ENCODE measurements at regions not wholly inside any gene's neighbourhood (a gene's known extent, or its start where the extent isn't known, plus 50 kb on each side); places are given as distances from the start of the nearest gene placed in this dataset.

DNA sequence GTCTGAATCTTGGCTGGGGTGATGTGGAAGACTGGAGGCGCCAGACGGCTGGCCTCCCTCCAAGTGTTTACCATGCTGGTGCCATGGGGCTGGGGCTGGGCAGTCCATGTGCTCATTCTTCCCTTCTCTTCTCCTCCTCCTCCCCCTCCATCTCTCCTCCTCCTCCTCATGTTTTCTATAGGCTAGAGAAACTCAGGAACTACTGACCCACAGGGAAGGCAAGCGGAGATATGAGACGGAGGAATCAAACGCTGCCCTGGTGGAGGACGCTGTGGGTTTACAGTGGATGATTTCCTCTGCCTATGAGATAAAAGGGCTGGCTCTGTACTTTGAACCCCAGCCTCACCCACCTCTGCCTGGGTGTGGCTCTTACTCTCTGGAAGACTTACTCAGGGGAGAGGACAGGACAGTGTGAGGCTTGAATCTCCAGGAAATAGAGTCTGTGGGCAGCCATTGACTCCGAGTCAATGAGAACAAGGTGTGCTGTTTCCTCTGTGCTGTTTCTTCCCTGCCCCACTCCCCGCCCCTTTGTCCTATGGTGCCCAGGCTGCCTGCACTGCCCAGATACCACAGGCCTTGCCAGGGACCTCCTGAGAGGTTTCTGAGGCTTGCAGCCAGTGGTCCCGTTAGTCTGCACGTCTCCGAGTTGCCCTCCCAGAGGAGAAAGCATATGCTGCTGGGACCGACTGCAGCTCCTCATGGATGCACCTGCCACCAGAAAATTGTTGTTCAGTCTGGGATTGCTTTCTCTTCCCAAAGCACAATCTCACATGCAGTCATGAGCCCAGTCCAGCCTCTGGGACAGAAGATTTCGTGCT is 132.6 kb upstream of the ARHGAP5 start:
- no peaks in the 10 kb centered on the region for H3K9me3 ChIP-seq
- no peaks in the 10 kb centered on the region for H3K27me3 ChIP-seq
- H3K36me3 ChIP-seq = no peaks in the 10 kb centered on the region
- DNase-seq (no peak), ATAC-seq (no peak)
- in situ Hi-C loops (cut with MboI; ENCODE audit: low sequenced_read_pairs in 4 of 4) (no loop called here), intact Hi-C loops (cut with DNase I; ENCODE audit: low total_unique reads) (no loop called here)
- H3K4me1 ChIP-seq = no peaks in the 10 kb centered on the region
- no peak overlapping the region for H3K4me3 ChIP-seq
- H3K27ac ChIP-seq = no peak overlapping the region
- TF ChIP-seq, protein P1, sequence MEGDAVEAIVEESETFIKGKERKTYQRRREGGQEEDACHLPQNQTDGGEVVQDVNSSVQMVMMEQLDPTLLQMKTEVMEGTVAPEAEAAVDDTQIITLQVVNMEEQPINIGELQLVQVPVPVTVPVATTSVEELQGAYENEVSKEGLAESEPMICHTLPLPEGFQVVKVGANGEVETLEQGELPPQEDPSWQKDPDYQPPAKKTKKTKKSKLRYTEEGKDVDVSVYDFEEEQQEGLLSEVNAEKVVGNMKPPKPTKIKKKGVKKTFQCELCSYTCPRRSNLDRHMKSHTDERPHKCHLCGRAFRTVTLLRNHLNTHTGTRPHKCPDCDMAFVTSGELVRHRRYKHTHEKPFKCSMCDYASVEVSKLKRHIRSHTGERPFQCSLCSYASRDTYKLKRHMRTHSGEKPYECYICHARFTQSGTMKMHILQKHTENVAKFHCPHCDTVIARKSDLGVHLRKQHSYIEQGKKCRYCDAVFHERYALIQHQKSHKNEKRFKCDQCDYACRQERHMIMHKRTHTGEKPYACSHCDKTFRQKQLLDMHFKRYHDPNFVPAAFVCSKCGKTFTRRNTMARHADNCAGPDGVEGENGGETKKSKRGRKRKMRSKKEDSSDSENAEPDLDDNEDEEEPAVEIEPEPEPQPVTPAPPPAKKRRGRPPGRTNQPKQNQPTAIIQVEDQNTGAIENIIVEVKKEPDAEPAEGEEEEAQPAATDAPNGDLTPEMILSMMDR (IDR thresholded peaks at IDR 0.05 in 4 of 5, conservative IDR thresholded peaks at IDR 0.05 in 1 of 5) = no peak
- no peak for TF ChIP-seq POLR2A (IDR thresholded peaks at IDR 0.05)

GRCh38 chr14:31945074-31945613 is 132.0 kb upstream of the ARHGAP5 start:
- no peaks in the 10 kb centered on the region for H3K36me3 ChIP-seq
- H3K4me1 ChIP-seq = no peaks in the 10 kb centered on the region
- H3K9me3 ChIP-seq = no peaks in the 10 kb centered on the region
- no peaks in the 10 kb centered on the region for H3K27me3 ChIP-seq
- no peak overlapping the region for H3K4me3 ChIP-seq
- DNase-seq (no peak), ATAC-seq (no peak)
- in situ Hi-C loops (cut with MboI; ENCODE audit: low sequenced_read_pairs in 4 of 4) (no loop called here), intact Hi-C loops (cut with DNase I; ENCODE audit: low total_unique reads) (no loop called here)
- H3K27ac ChIP-seq = no peak overlapping the region
- TF ChIP-seq, protein P1 (IDR thresholded peaks at IDR 0.05 in 4 of 5, conservative IDR thresholded peaks at IDR 0.05 in 1 of 5) = no peak
- TF ChIP-seq POLR2A (IDR thresholded peaks at IDR 0.05) = no peak

- intact Hi-C loops (cut with DNase I; ENCODE audit: low total_unique reads) = no loop called here
- DNase-seq (no peak), ATAC-seq (no peak)
- in situ Hi-C loops (cut with MboI; ENCODE audit: low sequenced_read_pairs in 4 of 4) = no loop called here
- Histone ChIP-seq H3K27ac (no peak overlapping the region), H3K9me3 (no peaks in the 10 kb centered on the region), H3K27me3 (no peaks in the 10 kb centered on the region), H3K4me3 (no peak overlapping the region), H3K36me3 (no peaks in the 10 kb centered on the region), H3K4me1 (no peaks in the 10 kb centered on the region)
- no peak for TF ChIP-seq POLR2A (IDR thresholded peaks at IDR 0.05)
- TF ChIP-seq, protein P1 (IDR thresholded peaks at IDR 0.05 in 4 of 5, conservative IDR thresholded peaks at IDR 0.05 in 1 of 5) = no peak
These were observed 131.4 kb upstream of the ARHGAP5 start for GRCh38 chr14:31945701-31946100.

GRCh38 chr14:31947076-31947475 is 130.0 kb upstream of the ARHGAP5 start:
- TF ChIP-seq, protein P1 (IDR thresholded peaks at IDR 0.05 in 4 of 5, conservative IDR thresholded peaks at IDR 0.05 in 1 of 5) = no peak
- no peak for TF ChIP-seq POLR2A (IDR thresholded peaks at IDR 0.05)
- no peak overlapping the region for H3K27ac ChIP-seq
- H3K4me1 ChIP-seq = no peaks in the 10 kb centered on the region
- H3K36me3 ChIP-seq = no peaks in the 10 kb centered on the region
- ATAC-seq (no peak), DNase-seq (no peak)
- no peak overlapping the region for H3K4me3 ChIP-seq
- H3K9me3 ChIP-seq = no peaks in the 10 kb centered on the region
- in situ Hi-C loops (cut with MboI; ENCODE audit: low sequenced_read_pairs in 4 of 4) (no loop called here), intact Hi-C loops (cut with DNase I; ENCODE audit: low total_unique reads) (no loop called here)
- no peaks in the 10 kb centered on the region for H3K27me3 ChIP-seq

Measured in gastrocnemius medialis (tissue), 4 donors.